Keratinocyte (primary cell): ENCODE measurements at regions not wholly inside any gene's neighbourhood (a gene's known extent, or its start where the extent isn't known, plus 50 kb on each side); places are given as distances from the start of the nearest gene placed in this dataset.

Source experiments
- DNase-seq: peaks from one replicate; pipeline ENCODE4 v3.0.0-alpha.2; 2011; ENCODE audit warnings: low read depth, missing footprints, low spot score
- FAIRE-seq: peaks from 2 replicates; lab custom pipeline; 2011; peaks lifted over from hg19 to GRCh38; lab: Jason Lieb, UNC
- H2AFZ ChIP-seq: 2 replicates; pipeline ENCODE4 v1.6.0; 2012; ENCODE audit warnings: low read length, control low read depth, inconsistent platforms; ENCODE audit not compliant: control insufficient read depth
- H3K27ac ChIP-seq: 2 replicates; pipeline ENCODE4 v1.5.1; 2011; ENCODE audit warnings: low read length; ENCODE audit not compliant: control insufficient read depth, insufficient read depth
- H3K27me3 ChIP-seq: 3 replicates; pipeline ENCODE4 v1.6.0; 2011; ENCODE audit warnings: low read length; ENCODE audit not compliant: control insufficient read depth, insufficient read depth; ENCODE audit errors: extremely low read depth
- H3K36me3 ChIP-seq, 2 experiments: 2 replicates in 1 of 2; 3 replicates in 1 of 2; pipeline ENCODE4 v1.5.1; 2011; ENCODE audit warnings: low read length in 2 of 2, mild to moderate bottlenecking in 1 of 2; ENCODE audit not compliant: control insufficient read depth in 2 of 2, insufficient read depth in 2 of 2; ENCODE audit errors: extremely low read depth in 1 of 2
- H3K4me1 ChIP-seq: 3 replicates; pipeline ENCODE4 v1.5.1; 2011; ENCODE audit warnings: low read length; ENCODE audit not compliant: control insufficient read depth, insufficient read depth; ENCODE audit errors: extremely low read depth
- H3K4me2 ChIP-seq: 3 replicates; pipeline ENCODE4 v1.6.0; 2011; ENCODE audit warnings: low read depth, low read length; ENCODE audit not compliant: control insufficient read depth, insufficient read depth; ENCODE audit errors: extremely low read depth
- H3K4me3 ChIP-seq, 3 experiments: fragments of 200-600 bp in 1 of 3; sonication (generic) in 1 of 3; 2 replicates in 2 of 3; 3 replicates in 1 of 3; pipeline ENCODE4 v1.5.1; 2011 to 2016; ENCODE audit warnings: low read length in 3 of 3, mild to moderate bottlenecking in 3 of 3, control low read depth in 2 of 3, inconsistent platforms in 1 of 3, low read depth in 1 of 3, mixed read lengths in 1 of 3, mixed run types in 1 of 3, moderate library complexity in 1 of 3; ENCODE audit not compliant: control insufficient read depth in 2 of 3, insufficient read depth in 2 of 3; ENCODE audit errors: extremely low read depth in 1 of 3
- H3K79me2 ChIP-seq: 2 replicates; pipeline ENCODE4 v1.6.0; 2012; ENCODE audit warnings: low read length; ENCODE audit not compliant: control insufficient read depth, insufficient read depth
- H3K9ac ChIP-seq: 3 replicates; pipeline ENCODE4 v1.6.0; 2011; ENCODE audit warnings: low read length; ENCODE audit not compliant: control insufficient read depth, insufficient read depth; ENCODE audit errors: extremely low read depth
- H3K9me1 ChIP-seq: 3 replicates; pipeline ENCODE4 v1.6.0; 2011; ENCODE audit warnings: low read length; ENCODE audit not compliant: control insufficient read depth, insufficient read depth; ENCODE audit errors: extremely low read depth
- H3K9me3 ChIP-seq: 2 replicates; pipeline ENCODE4 v1.5.1; 2012; ENCODE audit warnings: low read depth, low read length; ENCODE audit not compliant: control insufficient read depth
- H4K20me1 ChIP-seq: 3 replicates; pipeline ENCODE4 v1.6.0; 2011; ENCODE audit warnings: low read length; ENCODE audit not compliant: control insufficient read depth, insufficient read depth; ENCODE audit errors: extremely low read depth
- CTCF ChIP-seq, 3 experiments: IDR thresholded peaks in 1 of 3; conservative IDR thresholded peaks in 1 of 3; optimal IDR thresholded peaks in 1 of 3; 2 replicates in 2 of 3; 3 replicates in 1 of 3; pipeline versions ENCODE3 to v1.5.1; 2011; ENCODE audit warnings: low read length in 3 of 3, mild to moderate bottlenecking in 3 of 3, moderate library complexity in 2 of 3, control low read depth in 1 of 3, inconsistent platforms in 1 of 3; ENCODE audit not compliant: insufficient read depth in 2 of 3; ENCODE audit errors: extremely low read depth in 1 of 3
- EZH2 ChIP-seq: IDR thresholded peaks from one replicate; pipeline ENCODE4 v1.6.1; 2012; ENCODE audit warnings: inconsistent platforms, mild to moderate bottlenecking, low read length, moderate library complexity
- dilution Hi-C: fragments of 300-500 bp; cut with MboI; formaldehyde crosslinking; loops from one replicate; pipeline ENCODE4 v1.7.0; 2020; ENCODE audit warnings: low sequenced_read_pairs; ENCODE audit not compliant: extremely low pct_ligation_motif_present

DNA sequence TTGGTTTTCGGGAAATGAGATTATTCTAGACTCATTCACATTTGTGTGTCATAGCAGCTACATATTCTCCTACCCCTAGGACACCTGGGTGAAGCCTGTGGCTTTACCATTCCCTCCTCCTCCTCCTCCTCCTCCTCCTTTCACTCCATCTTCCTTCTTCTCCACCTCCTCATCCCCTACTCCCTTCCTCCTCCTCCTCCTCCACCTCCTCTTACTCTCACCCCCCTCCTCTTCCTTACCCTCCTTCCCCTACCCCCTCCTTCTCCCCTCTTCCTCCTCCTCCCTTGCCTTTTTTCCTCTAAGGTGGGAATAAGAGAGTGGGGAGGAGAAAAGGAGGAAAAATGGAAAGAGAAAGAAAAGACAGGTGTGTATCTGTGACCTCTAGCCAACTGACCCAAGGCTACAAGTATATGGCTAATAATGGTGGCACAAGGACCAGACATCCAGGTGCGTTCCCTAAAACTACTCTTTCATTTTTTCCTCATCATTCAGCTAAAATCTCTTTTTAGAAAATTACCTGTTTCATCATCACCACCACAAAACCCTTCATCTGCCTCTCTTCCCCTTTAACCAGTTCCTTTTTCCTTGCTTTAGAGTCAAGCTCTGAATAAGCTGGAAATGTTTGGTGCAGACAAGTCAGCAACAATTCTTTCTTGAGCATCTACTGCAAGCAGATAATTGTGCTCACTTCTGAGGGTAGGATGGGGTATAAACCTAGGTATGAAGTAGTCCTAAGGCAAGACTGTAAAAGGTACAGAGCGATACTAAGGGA, 149.8 kb upstream of the FOXN3 start:
- H3K79me2 ChIP-seq, result no peaks in the 10 kb centered on the region
- H3K9ac ChIP-seq, result no peak overlapping the region
- no peak overlapping the region for H3K4me2 ChIP-seq
- dilution Hi-C loops, result no loop called here
- H3K27me3 ChIP-seq, result no peaks in the 10 kb centered on the region
- H3K4me1 ChIP-seq, result no peaks in the 10 kb centered on the region
- TF ChIP-seq CTCF (optimal IDR thresholded peaks at IDR 0.05 in 1 of 3, IDR thresholded peaks at IDR 0.05 in 1 of 3, conservative IDR thresholded peaks at IDR 0.05 in 1 of 3; ENCODE audit: extremely low read depth in 1 of 3, insufficient read depth in 2 of 3, low read length in 3 of 3) (no peak), EZH2 (no peak)
- H4K20me1 ChIP-seq, result no peaks in the 10 kb centered on the region
- no peaks in the 10 kb centered on the region for H3K9me1 ChIP-seq
- no peak overlapping the region for H3K27ac ChIP-seq
- no peak overlapping the region for H3K4me3 ChIP-seq
- FAIRE-seq (no peak), DNase-seq (no peak)
- no peaks in the 10 kb centered on the region for H3K36me3 ChIP-seq
- no peak overlapping the region for H2AFZ ChIP-seq
- no peaks in the 10 kb centered on the region for H3K9me3 ChIP-seq

- Histone ChIP-seq H3K9me1 (no peaks in the 10 kb centered on the region), H3K27me3 (no peaks in the 10 kb centered on the region), H3K9ac (no peak overlapping the region), H3K4me3 (no peak overlapping the region), H2AFZ (no peak overlapping the region), H3K4me1 (no peaks in the 10 kb centered on the region), H3K27ac (no peak overlapping the region), H3K4me2 (no peak overlapping the region), H3K79me2 (no peaks in the 10 kb centered on the region), H3K9me3 (no peaks in the 10 kb centered on the region), H4K20me1 (no peaks in the 10 kb centered on the region), H3K36me3 (no peaks in the 10 kb centered on the region)
- dilution Hi-C loops, result no loop called here
- TF ChIP-seq CTCF (optimal IDR thresholded peaks at IDR 0.05 in 1 of 3, IDR thresholded peaks at IDR 0.05 in 1 of 3, conservative IDR thresholded peaks at IDR 0.05 in 1 of 3; ENCODE audit: extremely low read depth in 1 of 3, insufficient read depth in 2 of 3, low read length in 3 of 3) (no peak), EZH2 (no peak)
- DNase-seq (no peak), FAIRE-seq (no peak)
Measured at GRCh38 chr14:89566180-89566579, 149.1 kb upstream of the FOXN3 start.
